ENCODE measurements at regions not wholly inside any gene's neighbourhood (a gene's known extent, or its start where the extent isn't known, plus 50 kb on each side); places are given as distances from the start of the nearest gene placed in this dataset.

DNA sequence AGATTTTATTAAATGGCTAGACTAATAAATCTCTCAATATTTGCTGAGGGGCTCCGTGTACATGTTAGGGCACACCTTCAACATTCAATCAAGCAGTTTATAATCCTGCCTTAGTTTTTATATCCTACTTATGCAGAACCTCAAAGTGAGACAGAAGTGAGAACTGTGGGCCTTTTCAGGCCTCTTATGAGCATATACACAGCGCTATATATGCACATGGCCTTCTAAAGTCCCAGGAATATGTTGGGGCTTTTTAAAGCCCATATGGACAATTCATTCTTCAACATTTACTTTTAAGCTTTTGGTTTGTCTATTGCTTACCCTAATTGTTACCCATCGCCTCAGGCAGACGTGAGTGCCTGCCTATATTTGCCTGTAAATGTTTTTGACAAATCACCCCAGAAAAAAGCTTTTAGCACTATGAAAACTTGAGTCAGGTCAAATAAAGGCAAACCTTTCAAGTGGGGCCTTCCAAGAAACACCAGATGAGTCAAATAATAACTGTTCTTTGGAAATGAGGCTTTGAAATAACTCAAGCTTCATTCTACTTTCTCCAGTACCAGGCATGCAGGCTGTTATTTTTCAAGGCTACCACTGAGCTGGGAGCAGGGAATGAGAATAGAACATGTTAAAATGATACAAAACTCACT lies 58.2 kb downstream of the ESM1 start:
- no peak for DNase-seq (ENCODE audit: low read depth)

DNA sequence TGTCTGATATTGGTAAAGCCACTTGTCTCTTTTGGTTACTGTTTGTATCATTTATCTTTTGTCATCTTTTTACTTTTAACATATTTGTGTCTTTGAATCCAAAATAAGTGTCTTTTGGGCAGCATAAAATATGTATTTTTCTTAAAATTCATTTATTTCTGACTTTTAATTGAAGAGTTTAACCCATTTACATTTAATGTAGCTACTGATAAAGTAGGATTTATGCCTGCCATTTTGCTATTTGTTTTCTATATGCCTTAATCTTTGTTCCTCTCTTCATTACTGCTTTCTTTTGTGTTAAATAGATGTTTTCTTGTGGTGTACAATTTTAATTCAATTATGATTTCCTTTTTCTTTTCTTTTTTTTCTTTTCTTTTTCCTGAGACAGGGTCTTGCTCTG lies 60.9 kb downstream of the ESM1 start:
- no peak for DNase-seq (ENCODE audit: low read depth)

DNA sequence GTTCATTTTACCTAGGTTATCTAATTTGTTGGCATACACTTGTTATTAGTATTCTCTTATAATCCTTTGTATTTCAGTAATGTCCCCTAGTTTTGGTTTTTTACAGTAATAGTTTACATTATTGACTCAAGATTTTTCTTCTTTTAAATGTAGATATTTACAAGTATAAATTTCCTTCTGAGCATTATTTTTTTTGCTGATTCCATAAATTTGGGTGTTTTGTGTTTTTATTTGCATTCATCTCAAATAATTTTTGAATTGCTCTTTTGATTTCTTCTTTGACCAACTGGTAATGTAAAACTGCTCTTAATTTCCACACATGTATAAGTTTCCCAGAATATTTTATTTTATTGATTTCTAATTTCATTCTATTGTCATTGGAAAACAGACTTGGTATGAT lies 68.1 kb downstream of the ESM1 start:
- DNase-seq (ENCODE audit: low read depth) = no peak

DNA sequence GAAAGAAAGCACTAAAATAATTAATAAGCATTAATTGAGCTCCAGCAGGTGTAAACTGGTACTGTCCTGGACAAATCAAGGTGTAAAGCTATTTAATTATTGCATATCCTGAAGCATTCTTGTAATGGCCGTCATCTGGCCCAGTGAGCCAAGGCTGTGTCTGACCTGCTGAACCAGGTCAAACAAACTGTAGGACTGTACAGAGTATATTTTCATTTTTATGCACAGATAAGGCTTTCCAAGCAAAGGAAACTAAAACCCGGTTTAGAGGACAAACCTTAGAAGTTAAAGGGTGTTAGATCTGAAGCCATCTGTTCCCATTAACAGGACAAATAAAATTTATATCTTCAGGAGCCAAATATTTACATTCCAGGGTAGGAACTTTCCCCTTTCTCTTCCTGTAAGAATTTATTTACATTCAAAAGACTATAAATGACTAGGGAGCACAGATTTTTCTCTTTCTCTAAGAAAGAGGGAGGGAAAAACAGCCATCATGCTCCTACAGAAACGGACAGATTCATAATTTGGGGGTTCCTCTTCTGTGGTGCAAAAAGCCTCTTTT lies 69.8 kb downstream of the ESM1 start:
- DNase-seq (ENCODE audit: low read depth) = no peak

DNA sequence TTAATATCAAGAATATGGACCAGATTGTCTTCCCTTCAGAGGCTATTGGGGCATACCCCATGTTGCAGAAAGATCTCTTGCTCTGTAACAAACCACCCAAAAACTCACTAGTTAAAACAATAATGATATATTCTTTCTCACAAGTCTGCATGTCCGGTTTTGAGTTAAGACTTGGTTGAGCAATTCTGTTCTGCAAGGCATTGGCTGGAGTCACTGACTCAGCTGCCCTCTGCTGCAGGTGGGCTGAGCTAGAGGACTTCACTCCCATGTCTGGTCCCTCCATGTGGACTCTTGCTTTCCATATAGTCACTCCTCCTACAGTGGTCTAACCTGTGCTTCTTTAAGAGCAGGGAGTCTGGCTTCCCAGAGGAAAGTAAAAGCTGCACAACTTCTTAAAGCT lies 73.4 kb downstream of the ESM1 start:
- DNase-seq (ENCODE audit: low read depth) = no peak

DNA sequence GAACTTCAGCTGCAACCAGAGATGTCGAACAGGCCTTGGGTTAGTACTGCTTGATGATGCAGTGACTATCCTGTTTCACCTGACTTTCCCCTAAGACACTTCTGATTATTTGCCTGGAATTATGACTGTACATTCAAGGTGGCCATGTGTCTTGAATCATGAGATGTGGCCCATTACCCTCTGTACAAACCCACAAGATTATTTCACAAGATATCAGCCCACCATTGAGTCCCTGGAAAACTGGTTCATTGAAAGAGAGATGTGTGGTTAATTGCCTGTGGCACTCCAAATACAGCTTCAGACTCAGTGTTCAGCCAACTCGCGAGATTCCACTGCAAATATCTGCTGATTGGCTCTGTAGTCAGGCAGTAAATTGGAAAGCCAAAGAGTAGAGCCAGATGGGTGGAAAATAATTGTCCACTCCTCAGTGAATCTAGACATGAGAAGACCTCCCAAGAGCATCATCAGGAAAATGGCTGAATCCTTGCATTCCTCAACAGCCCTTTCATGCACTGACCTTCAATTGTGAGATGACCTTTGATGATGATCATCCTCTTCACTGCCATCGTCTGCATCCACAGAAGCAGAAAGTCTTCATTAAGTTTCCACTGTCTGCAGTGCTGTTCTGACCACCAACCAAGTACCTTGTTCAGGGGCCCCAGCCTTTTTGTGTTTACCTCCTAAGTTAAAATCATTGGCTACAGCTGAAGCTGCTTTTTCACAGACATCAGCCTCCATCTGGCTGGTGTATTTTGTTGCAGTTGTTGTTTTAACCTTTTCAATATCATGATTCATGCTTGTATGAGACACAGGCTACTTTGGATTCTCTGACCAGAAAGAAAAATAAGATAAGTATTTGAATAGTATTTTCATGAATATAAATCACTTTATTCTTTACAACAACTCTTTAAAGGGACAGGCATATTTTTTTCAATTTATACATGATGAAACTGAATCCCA lies 75.2 kb downstream of the ESM1 start:
- DNase-seq (ENCODE audit: low read depth) = no peak

DNA sequence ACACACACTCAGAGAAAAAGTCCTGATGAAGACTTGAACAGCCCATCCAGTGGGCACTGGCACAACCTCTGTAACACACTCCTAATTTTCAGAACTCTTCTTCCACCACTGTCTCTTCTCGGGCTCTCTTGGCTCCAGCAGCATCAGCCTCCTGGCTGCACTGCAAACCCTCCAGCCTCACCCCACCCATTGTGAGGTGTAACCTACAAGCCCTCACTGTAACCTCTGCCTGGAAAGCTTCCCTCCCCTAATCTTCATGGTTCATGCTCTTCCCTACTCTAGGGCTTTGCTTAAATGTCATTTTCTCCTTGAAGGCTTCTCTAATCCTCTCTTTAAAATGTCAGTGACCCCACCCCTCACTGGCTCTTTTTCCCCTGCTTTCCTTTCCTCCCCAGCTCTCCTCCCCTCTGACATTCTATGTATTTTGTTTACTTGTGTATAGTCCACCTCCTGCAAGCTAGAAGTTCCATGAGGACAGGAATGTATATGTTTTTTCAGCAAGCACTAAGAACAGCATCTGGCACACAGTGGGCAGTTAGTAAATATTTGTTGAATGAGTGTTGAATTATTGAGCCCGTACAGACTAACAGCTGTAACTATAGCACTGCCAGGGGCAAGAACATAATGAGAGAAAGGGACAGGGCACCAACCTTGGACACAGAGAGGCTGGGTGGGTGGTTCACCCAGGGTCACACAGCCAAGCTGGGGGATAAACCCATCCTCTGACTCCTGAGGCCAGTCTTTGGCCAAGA lies 76.4 kb downstream of the ESM1 start:
- DNase-seq (ENCODE audit: low read depth) = no peak

DNA sequence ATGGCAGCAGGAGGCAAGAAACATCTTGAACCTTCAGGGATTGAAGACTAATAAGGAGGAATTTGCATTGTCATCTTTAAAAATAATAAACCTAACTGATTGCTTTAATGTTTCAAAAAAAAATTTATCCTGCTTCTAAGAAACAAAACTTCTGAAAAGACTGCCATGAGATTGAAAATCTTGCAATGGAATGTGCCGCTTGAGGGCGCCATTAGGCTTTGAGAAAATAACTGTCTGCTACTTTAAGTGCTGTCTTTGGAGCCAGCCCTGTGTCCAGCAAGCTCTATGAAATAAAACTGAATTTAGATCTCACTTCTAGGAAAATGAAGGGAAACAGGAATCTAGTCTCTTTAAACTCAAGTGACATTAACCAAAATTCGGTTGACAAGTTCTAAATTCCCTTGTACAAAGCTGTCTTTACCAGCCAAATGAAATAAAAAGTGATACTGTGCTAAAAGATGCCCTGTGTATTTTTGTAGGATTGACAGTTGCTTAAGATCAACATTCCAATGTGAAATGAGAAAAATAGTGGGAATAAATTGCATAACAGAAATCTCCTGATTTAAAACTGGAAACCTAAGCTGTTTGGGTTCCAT lies 79.4 kb downstream of the ESM1 start:
- DNase-seq (ENCODE audit: low read depth) = peak; percentile 47

DNA sequence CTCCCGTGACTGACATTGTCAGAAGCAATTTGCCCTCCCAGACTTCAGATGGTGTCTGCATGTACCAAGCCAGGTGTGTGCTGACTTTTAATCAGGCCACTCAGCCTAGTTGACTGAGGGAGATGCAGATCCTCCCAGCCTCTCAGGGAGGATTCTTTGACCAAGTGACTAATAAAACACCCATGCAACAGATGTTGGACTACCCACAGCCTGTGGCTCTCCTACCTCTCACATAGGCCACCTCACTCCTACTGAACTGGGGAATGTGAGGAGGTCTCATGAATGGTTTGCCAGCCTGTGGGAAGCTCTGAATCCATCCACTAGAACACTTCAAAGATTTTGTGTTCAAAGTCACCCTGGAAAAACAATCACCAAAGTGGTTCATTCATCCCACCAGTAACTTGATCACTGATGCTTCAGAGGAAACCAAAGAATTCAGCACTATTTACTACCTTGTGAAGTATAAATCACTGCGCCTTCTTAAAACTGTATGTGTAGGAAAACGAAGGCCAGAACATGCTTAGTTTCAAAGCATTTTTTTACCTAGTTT lies 80.1 kb downstream of the ESM1 start:
- no peak for DNase-seq (ENCODE audit: low read depth)

DNA sequence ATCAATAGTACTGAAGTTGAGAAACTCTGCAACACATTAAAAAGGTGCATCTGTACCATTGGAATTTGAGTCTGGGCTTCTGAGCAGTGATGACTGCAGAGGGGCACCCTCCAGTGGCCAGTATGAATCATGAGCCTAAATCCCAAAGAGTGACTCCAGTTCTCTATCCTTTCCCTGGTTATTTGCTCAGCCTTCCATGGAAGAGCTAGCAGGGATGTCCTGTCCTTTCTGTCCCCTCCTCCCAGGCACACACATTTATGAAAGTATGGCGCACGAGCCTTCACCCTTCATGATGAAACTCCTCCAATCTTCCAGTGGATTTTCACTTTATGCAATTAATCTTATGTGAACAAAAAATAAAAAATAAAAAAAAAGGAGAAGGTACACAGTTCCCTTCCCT lies 81.0 kb downstream of the ESM1 start:
- DNase-seq (ENCODE audit: low read depth) = no peak

DNA sequence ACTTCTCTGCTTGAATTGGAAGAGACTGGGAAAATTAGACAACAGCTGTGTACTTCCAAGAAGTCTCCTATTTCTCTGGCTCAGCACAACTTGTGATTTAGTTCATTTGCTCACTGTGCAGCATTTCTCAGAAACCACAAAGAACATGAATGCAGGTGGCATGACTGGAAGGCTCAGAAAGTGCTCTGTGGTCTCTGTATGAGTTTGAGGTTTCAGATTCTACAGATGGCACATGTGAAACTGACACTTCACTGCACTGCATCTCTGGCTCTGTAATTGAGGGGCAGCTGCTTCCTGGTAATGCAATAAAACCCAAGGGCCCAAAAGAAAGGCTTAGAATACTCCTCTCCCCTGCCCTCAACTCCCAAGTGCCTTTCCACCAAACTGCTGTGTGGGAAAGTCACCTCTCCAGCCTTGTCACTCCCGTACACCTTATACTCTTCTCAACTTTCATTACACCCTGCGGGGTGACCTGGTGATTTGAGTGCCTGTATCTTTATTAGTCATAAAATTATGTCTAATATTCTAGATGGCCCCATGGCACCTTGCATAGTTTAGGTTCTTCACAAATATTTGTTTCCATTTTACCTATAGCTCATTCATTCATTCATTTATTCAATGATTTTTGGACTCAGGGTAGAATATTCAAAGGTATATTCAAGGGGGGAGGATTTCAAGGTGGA lies 82.5 kb downstream of the ESM1 start:
- DNase-seq (ENCODE audit: low read depth) = no peak

DNA sequence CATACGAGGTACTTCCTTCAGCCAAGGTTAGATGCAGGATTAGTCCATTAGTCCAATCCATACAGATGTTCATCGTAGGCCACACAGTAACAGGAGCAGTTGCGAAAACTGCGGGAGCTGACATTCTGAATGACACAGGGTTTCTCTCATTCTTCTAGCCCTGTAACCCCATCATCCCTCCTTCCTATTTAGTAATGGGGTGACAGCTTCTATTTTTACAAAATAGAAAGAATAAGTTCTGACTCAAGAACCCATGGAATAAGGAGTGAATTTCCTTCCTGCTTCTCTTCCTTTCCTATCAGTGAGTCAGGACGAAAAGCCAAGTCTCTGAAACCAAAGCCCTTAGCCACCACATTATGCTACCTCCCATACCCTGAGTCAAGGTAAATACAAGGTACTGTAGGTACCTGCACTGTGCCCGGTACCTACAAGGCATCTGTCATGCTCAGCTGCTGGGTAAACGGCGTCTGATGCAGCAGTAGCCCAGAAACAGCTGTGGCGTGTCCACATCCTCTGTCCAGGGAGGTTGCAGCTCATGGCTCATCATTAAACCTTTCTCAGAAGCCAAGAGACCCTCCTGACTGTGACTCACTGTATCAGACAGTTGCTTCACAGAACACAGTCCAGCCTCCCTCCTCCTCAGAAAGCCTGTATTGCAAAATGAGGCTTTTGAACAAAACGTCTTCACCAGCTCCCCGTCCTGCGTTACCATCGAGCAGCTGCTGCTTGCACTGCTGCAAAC lies 84.2 kb downstream of the ESM1 start:
- no peak for DNase-seq (ENCODE audit: low read depth)

DNA sequence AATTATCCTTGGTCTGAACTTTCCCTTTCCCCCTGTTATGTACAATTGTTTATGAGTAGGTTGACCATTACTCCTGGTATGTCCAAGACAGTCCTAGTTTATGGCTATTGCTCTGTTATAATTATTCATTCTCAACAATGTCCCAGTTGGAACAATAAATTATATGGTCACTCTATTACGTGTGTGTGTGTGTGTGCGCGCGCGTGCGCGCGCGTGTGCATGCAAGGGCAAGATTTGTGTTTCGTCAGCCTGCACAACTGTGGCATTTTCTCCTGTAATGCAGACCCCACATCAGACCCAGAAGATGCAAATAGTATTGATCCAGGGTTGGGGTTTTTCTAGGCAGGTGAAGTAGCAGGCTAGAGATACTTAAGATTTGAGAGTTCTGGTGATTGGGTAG lies 88.4 kb downstream of the ESM1 start:
- no peak for DNase-seq (ENCODE audit: low read depth)

DNA sequence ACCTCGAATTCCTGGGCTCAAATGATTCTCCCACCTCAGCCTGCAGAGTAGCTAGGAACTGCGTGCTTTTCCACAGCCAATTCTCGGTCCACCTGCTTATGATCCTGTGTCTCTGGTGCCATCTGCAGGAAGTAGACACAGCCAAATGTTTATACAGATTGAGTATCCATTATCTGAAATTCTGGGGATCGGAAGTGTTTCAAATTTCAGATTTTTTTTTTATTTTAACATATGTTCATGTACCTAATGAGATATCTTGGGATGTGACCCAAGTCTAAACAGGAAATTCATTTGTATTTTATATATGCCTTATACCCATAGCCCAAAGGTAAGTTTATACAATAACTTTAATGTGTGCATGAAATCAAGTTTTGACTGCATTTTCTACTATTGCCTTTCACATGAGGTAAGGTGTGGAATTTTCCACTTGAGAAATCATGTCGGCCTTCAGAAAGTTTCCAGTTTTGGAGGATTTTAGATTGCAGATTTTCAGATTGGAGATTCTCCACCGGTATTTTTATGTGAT lies 89.5 kb downstream of the ESM1 start:
- DNase-seq (ENCODE audit: low read depth) = no peak

DNA sequence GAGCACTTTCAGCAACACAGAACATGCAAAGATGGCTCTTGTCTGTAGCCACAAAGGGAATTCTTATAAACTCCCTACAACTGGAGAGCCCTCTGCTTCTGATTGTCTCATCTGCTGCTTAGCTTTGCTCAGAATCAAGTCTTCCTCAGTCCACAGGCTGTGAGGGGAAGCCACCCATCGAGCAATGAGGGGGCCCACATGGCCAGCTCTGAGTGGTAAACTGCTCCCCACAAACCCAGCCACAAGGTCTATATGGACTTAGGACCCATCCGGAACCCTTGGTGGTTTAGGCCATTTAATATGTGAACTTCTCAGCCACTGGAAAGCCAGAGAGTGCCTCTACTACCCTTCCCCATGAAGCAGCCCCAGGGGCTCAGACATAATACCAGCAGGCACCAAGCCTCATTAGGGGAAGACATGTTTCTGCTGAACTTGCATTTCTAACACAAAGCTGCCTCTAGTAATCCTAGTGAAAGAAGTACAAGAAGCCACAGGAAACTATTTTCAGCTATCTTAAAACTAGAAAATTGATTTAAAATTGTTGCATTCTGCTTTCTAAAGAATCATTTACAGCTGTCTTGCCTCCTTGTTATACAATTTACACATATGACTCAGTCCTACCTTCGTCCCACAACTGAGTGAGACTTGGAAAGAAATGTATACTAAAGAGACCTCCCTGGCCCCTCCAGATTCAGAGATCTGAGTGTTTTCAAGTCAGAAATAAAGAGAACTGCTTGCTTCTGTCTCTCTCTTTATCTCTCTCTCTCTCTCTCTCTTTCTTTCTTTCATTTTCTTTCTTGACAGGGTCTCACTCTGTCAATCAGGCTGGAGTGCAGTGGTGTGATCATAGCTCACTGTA lies 90.2 kb downstream of the ESM1 start:
- no peak for DNase-seq (ENCODE audit: low read depth)

DNA sequence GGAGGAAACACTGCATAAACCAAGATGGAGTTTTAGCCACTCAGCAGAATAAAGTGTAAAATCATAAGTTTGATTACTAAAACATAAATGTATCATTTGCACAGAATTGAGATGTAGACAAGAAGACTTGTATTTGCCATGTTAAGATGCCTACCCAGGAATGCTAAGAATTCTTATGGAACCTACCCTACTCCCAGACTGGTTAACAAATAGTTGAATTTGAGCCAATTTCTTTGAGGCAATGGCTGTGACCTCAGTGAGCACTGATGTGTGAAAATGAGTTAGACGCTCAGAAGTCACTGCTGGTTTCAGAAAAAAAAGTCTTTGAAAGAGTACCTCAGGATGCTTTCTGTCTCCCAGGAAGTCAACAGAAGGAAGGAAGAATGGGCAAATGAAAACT lies 95.6 kb downstream of the ESM1 start:
- DNase-seq (ENCODE audit: low read depth) = no peak

DNA sequence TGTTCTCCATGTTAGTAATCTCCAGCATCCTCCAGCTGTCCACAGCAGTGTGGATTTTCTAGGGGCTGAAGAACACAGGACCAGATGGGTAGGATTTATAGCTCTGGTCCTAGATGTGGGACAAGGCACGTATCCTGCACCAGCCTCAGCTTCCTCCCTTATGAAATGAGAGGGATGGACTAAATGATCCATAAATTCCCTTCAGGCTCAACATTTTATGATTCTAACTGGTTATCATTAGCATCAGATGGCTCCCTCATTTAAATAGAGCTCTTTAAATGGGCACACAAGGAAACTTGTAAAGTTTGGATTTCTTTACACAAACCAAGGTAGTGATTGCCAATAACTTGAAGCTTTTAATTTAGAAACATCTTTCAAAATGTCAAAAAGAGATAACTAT lies 97.7 kb downstream of the ESM1 start:
- DNase-seq (ENCODE audit: low read depth) = no peak

DNA sequence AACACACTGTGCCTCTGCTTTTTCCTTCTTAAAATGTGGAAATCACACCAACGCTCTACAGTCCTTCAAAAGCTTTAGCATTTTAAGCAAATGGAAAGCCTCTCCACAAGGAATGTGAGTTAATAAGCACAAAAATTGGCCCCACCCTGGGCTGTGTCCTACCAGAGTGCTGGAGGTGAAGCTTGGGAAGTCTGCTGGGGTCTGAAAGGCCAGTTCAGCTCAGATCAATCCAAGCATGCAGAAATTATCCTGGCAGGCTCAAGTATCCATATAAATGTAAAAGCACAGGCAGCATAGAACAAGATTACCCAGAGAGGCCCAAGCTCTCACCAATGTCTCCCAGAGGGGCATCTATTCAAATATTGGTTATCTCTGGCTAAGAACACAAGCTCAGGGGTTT lies 98.5 kb downstream of the ESM1 start:
- no peak for DNase-seq (ENCODE audit: low read depth)

DNA sequence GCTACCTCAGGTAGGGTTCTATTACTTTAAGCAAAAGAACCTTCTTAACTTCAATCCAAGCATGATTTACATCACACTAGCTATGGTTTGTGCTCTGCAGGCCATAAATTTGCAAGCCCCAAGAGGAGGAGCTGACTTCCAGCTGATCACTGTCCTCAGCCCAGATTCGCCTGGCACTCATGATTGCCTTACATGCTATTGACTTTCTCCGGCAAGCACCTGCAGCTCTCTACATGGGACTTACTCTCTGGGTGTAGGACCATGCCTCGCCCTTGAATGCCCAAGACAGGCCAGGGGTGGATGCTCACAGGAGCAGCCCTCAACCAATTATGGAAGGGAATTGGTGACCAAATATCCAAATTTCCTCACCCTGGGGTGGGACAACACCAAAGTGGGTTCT lies 99.8 kb downstream of the ESM1 start:
- DNase-seq (ENCODE audit: low read depth) = no peak
